A549 (cell line): ENCODE measurements at regions not wholly inside any gene's neighbourhood (a gene's known extent, or its start where the extent isn't known, plus 50 kb on each side); places are given as distances from the start of the nearest gene placed in this dataset.

Experiments used
- CBX8 ChIP-seq: fragments of 200-600 bp; sonication (generic); IDR thresholded peaks from 2 replicates; pipeline ENCODE4 v1.6.1; 2016
- CHD4 ChIP-seq: fragments of 200-600 bp; sonication (generic); IDR thresholded peaks from 2 replicates; pipeline ENCODE4 v1.6.1; 2016; ENCODE audit warnings: antibody characterized with exemption, mild to moderate bottlenecking, borderline replicate concordance
- ESRRA ChIP-seq: fragments of 150-350 bp; IDR thresholded peaks from 2 replicates; pipeline ENCODE4 v1.6.1; 2014; ENCODE audit warnings: mild to moderate bottlenecking, low read length, borderline replicate concordance
- MAZ ChIP-seq: fragments of 150-350 bp; IDR thresholded peaks from 2 replicates; pipeline ENCODE4 v1.6.1; 2014; ENCODE audit warnings: antibody characterized with exemption, low read depth, low read length, borderline replicate concordance
- POLR2A ChIP-seq: IDR thresholded peaks from 2 replicates; pipeline ENCODE4 v1.6.1; 2012; ENCODE audit warnings: mild to moderate bottlenecking, low read length
- POLR2AphosphoS2 ChIP-seq: conservative IDR thresholded peaks from 2 replicates; pipeline ENCODE4 v1.6.1; 2012; ENCODE audit warnings: low read length, improper control_type of control experiment, inconsistent platforms
- RCOR1 ChIP-seq: fragments of 150-350 bp; IDR thresholded peaks from 2 replicates; pipeline ENCODE4 v1.6.1; 2014; ENCODE audit warnings: antibody characterized with exemption, low read length, low read depth
- SMC3 ChIP-seq: fragments of >200 bp; sonication (Bioruptor Twin); formaldehyde crosslinking; IDR thresholded peaks from 3 replicates; pipeline ENCODE4 v1.6.1; 2018; ENCODE audit warnings: inconsistent platforms
- TF ChIP-seq, protein P1 (sequence below): fragments of >200 bp; sonication (Bioruptor Twin); formaldehyde crosslinking; IDR thresholded peaks from 3 replicates; pipeline ENCODE4 v1.5.1; 2016

- TF ChIP-seq, protein P1, sequence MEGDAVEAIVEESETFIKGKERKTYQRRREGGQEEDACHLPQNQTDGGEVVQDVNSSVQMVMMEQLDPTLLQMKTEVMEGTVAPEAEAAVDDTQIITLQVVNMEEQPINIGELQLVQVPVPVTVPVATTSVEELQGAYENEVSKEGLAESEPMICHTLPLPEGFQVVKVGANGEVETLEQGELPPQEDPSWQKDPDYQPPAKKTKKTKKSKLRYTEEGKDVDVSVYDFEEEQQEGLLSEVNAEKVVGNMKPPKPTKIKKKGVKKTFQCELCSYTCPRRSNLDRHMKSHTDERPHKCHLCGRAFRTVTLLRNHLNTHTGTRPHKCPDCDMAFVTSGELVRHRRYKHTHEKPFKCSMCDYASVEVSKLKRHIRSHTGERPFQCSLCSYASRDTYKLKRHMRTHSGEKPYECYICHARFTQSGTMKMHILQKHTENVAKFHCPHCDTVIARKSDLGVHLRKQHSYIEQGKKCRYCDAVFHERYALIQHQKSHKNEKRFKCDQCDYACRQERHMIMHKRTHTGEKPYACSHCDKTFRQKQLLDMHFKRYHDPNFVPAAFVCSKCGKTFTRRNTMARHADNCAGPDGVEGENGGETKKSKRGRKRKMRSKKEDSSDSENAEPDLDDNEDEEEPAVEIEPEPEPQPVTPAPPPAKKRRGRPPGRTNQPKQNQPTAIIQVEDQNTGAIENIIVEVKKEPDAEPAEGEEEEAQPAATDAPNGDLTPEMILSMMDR = no peak
- TF ChIP-seq POLR2A (no peak), RCOR1 (no peak), POLR2AphosphoS2 (no peak), CHD4 (no peak), CBX8 (no peak), ESRRA (no peak), MAZ (no peak), SMC3 (no peak)
Measured at GRCh38 chr10:121104476-121105111, 253.4 kb downstream of the WDR11 start.
